ENCODE measurements at regions not wholly inside any gene's neighbourhood (a gene's known extent, or its start where the extent isn't known, plus 50 kb on each side); places are given as distances from the start of the nearest gene placed in this dataset.
A peak's percentile ranks its signal among the peaks of the same experiment; 100 is the strongest.
"Not testable (repeated sequence)": the region's sequence is repeated elsewhere in the genome, so short reads cannot be mapped to it uniquely, and the experiment has no call there.

- Histone ChIP-seq H3K27me3 (ENCODE audit: control insufficient read depth in 3 of 3, insufficient read depth in 3 of 3, low read length in 2 of 3) (no peaks in the 10 kb centered on the region), H3K27ac (ENCODE audit: low read depth in 1 of 2, low read length in 1 of 2) (no peak overlapping the region), H3K4me3 (no peak overlapping the region), H3K36me3 (ENCODE audit: control insufficient read depth in 4 of 4, insufficient read depth in 4 of 4, low read length in 4 of 4) (no peaks in the 10 kb centered on the region), H3K4me1 (ENCODE audit: control insufficient read depth in 5 of 5, insufficient read depth in 5 of 5, low read length in 5 of 5) (peaks cover 0 to 26% (median 6%) of the 10 kb centered on the region in 5 donors), H3K9ac (ENCODE audit: insufficient read depth in 1 of 2, low read length in 2 of 2) (no peak overlapping the region), H3K9me3 (ENCODE audit: control insufficient read depth in 4 of 4, insufficient read depth in 3 of 4, low read length in 3 of 4) (peaks cover 0 to 2% (median 0%) of the 10 kb centered on the region in 4 donors)
- peak; percentile 61 to 95 (median 92) for DNase-seq
- WGBS, 2 donors, result 29 to 64% methylated on average over 2 of the region's 2 CpGs
- no peak for ATAC-seq (ENCODE audit: insufficient read depth, low FRiP score)
- no peak for TF ChIP-seq CTCF (IDR thresholded peaks at IDR 0.05; ENCODE audit: control extremely low read depth, extremely low read depth)
Observed at GRCh38 chr1:14280909-14281308, 317.6 kb upstream of the KAZN start.

GRCh38 chr1:14281412-14281811, 317.1 kb upstream of the KAZN start:
- no peak for ATAC-seq (ENCODE audit: insufficient read depth, low FRiP score)
- no peak for DNase-seq
- H3K4me1 ChIP-seq (ENCODE audit: control insufficient read depth in 5 of 5, insufficient read depth in 5 of 5, low read length in 5 of 5), result peaks cover 0 to 26% (median 6%) of the 10 kb centered on the region in 5 donors
- H3K9ac ChIP-seq (ENCODE audit: insufficient read depth in 1 of 2, low read length in 2 of 2), result no peak overlapping the region
- H3K36me3 ChIP-seq (ENCODE audit: control insufficient read depth in 4 of 4, insufficient read depth in 4 of 4, low read length in 4 of 4), result no peaks in the 10 kb centered on the region
- no peak for TF ChIP-seq CTCF (IDR thresholded peaks at IDR 0.05; ENCODE audit: control extremely low read depth, extremely low read depth)
- peaks cover 0 to 2% (median 0%) of the 10 kb centered on the region in 4 donors for H3K9me3 ChIP-seq (ENCODE audit: control insufficient read depth in 4 of 4, insufficient read depth in 3 of 4, low read length in 3 of 4)
- no peaks in the 10 kb centered on the region for H3K27me3 ChIP-seq (ENCODE audit: control insufficient read depth in 3 of 3, insufficient read depth in 3 of 3, low read length in 2 of 3)
- H3K27ac ChIP-seq (ENCODE audit: low read depth in 1 of 2, low read length in 1 of 2), result no peak overlapping the region
- no peak overlapping the region for H3K4me3 ChIP-seq
- WGBS, 2 donors, result 78 to 83% methylated on average over 1 of the region's 1 CpG

- no peaks in the 10 kb centered on the region for H3K27me3 ChIP-seq (ENCODE audit: control insufficient read depth in 3 of 3, insufficient read depth in 3 of 3, low read length in 2 of 3)
- DNase-seq (no peak), ATAC-seq (ENCODE audit: insufficient read depth, low FRiP score) (no peak)
- H3K9ac ChIP-seq (ENCODE audit: insufficient read depth in 1 of 2, low read length in 2 of 2), result no peak overlapping the region
- no peak for TF ChIP-seq CTCF (IDR thresholded peaks at IDR 0.05; ENCODE audit: control extremely low read depth, extremely low read depth)
- no peak overlapping the region for H3K27ac ChIP-seq (ENCODE audit: low read depth in 1 of 2, low read length in 1 of 2)
- 42 to 44% methylated on average over 7 of the region's 7 CpGs for WGBS, 2 donors
- no peak overlapping the region for H3K4me3 ChIP-seq
- peaks cover 0 to 26% (median 6%) of the 10 kb centered on the region in 5 donors for H3K4me1 ChIP-seq (ENCODE audit: control insufficient read depth in 5 of 5, insufficient read depth in 5 of 5, low read length in 5 of 5)
- H3K36me3 ChIP-seq (ENCODE audit: control insufficient read depth in 4 of 4, insufficient read depth in 4 of 4, low read length in 4 of 4), result no peaks in the 10 kb centered on the region
- H3K9me3 ChIP-seq (ENCODE audit: control insufficient read depth in 4 of 4, insufficient read depth in 3 of 4, low read length in 3 of 4), result peaks cover 0 to 2% (median 0%) of the 10 kb centered on the region in 4 donors
Observed at GRCh38 chr1:14282707-14283106, 315.8 kb upstream of the KAZN start.

GRCh38 chr1:14285238-14285637, 313.2 kb upstream of the KAZN start:
- Histone ChIP-seq H3K9ac (ENCODE audit: insufficient read depth in 1 of 2, low read length in 2 of 2) (no peak overlapping the region), H3K4me3 (no peak overlapping the region), H3K27me3 (ENCODE audit: control insufficient read depth in 3 of 3, insufficient read depth in 3 of 3, low read length in 2 of 3) (no peaks in the 10 kb centered on the region), H3K4me1 (ENCODE audit: control insufficient read depth in 5 of 5, insufficient read depth in 5 of 5, low read length in 5 of 5) (peaks cover 0 to 14% (median 6%) of the 10 kb centered on the region in 5 donors), H3K36me3 (ENCODE audit: control insufficient read depth in 4 of 4, insufficient read depth in 4 of 4, low read length in 4 of 4) (no peaks in the 10 kb centered on the region), H3K27ac (ENCODE audit: low read depth in 1 of 2, low read length in 1 of 2) (no peak overlapping the region), H3K9me3 (ENCODE audit: control insufficient read depth in 4 of 4, insufficient read depth in 3 of 4, low read length in 3 of 4) (peaks cover 0 to 2% (median 0%) of the 10 kb centered on the region in 4 donors)
- DNase-seq (no peak), ATAC-seq (ENCODE audit: insufficient read depth, low FRiP score) (no peak)
- no peak for TF ChIP-seq CTCF (IDR thresholded peaks at IDR 0.05; ENCODE audit: control extremely low read depth, extremely low read depth)
- WGBS, 2 donors, result 90 to 91% methylated on average over 2 of the region's 2 CpGs

- 57 to 72% methylated on average over 6 of the region's 6 CpGs for WGBS, 2 donors
- ATAC-seq (ENCODE audit: insufficient read depth, low FRiP score); H3K36me3 ChIP-seq (ENCODE audit: control insufficient read depth in 4 of 4, insufficient read depth in 4 of 4, low read length in 4 of 4); H3K9ac ChIP-seq (ENCODE audit: insufficient read depth in 1 of 2, low read length in 2 of 2); H3K9me3 ChIP-seq (ENCODE audit: control insufficient read depth in 4 of 4, insufficient read depth in 3 of 4, low read length in 3 of 4); H3K27me3 ChIP-seq (ENCODE audit: control insufficient read depth in 3 of 3, insufficient read depth in 3 of 3, low read length in 2 of 3); H3K27ac ChIP-seq (ENCODE audit: low read depth in 1 of 2, low read length in 1 of 2); H3K4me1 ChIP-seq (ENCODE audit: control insufficient read depth in 5 of 5, insufficient read depth in 5 of 5, low read length in 5 of 5); H3K4me3 ChIP-seq; DNase-seq: not testable (repeated sequence)
Observed at GRCh38 chr1:14291182-14291581, 307.3 kb upstream of the KAZN start.
